ENCODE measurements at regions not wholly inside any gene's neighbourhood (a gene's known extent, or its start where the extent isn't known, plus 50 kb on each side); places are given as distances from the start of the nearest gene placed in this dataset.

DNA sequence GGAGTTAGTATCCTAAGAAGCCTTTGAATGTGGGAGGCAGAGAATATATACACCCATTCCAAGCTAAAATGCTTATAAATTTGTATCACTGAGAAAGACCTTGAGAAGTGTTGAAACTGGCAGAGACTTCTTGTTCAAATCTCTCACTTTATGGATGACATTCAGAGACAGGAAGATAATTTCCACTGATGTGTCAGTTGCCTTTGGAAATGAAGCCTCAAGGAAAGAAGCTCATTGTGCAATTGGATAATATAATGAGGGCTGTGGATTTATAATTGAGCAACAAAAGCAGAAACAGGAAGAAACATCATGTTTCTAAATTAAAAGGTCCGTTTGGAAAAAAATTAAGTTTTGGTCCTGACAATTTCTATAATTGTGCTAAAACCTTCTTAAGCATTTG is 789.9 kb upstream of the IGFBP3 start:
- TF ChIP-seq, protein P1, sequence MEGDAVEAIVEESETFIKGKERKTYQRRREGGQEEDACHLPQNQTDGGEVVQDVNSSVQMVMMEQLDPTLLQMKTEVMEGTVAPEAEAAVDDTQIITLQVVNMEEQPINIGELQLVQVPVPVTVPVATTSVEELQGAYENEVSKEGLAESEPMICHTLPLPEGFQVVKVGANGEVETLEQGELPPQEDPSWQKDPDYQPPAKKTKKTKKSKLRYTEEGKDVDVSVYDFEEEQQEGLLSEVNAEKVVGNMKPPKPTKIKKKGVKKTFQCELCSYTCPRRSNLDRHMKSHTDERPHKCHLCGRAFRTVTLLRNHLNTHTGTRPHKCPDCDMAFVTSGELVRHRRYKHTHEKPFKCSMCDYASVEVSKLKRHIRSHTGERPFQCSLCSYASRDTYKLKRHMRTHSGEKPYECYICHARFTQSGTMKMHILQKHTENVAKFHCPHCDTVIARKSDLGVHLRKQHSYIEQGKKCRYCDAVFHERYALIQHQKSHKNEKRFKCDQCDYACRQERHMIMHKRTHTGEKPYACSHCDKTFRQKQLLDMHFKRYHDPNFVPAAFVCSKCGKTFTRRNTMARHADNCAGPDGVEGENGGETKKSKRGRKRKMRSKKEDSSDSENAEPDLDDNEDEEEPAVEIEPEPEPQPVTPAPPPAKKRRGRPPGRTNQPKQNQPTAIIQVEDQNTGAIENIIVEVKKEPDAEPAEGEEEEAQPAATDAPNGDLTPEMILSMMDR (IDR thresholded peaks at IDR 0.05; ENCODE audit: low read depth, low read length): no peak
- TF ChIP-seq POLR2A (IDR thresholded peaks at IDR 0.05; ENCODE audit: extremely low read depth, insufficient read length): no peak
- TF ChIP-seq MYC (IDR thresholded peaks at IDR 0.05; ENCODE audit: low read depth, low read length): no peak
